ENCODE measurements at regions not wholly inside any gene's neighbourhood (a gene's known extent, or its start where the extent isn't known, plus 50 kb on each side); places are given as distances from the start of the nearest gene placed in this dataset.

GRCh38 chr4:26131711-26132110, 189.1 kb upstream of the RBPJ start:
- TF ChIP-seq, protein P1, sequence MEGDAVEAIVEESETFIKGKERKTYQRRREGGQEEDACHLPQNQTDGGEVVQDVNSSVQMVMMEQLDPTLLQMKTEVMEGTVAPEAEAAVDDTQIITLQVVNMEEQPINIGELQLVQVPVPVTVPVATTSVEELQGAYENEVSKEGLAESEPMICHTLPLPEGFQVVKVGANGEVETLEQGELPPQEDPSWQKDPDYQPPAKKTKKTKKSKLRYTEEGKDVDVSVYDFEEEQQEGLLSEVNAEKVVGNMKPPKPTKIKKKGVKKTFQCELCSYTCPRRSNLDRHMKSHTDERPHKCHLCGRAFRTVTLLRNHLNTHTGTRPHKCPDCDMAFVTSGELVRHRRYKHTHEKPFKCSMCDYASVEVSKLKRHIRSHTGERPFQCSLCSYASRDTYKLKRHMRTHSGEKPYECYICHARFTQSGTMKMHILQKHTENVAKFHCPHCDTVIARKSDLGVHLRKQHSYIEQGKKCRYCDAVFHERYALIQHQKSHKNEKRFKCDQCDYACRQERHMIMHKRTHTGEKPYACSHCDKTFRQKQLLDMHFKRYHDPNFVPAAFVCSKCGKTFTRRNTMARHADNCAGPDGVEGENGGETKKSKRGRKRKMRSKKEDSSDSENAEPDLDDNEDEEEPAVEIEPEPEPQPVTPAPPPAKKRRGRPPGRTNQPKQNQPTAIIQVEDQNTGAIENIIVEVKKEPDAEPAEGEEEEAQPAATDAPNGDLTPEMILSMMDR (IDR thresholded peaks at IDR 0.05): no peak
- no peak for TF ChIP-seq POLR2A (IDR thresholded peaks at IDR 0.05)

All from heart left ventricle (tissue), 13 donors.